Brain microvascular endothelial cell (primary cell): ENCODE measurements at regions not wholly inside any gene's neighbourhood (a gene's known extent, or its start where the extent isn't known, plus 50 kb on each side); places are given as distances from the start of the nearest gene placed in this dataset.

Experiments
- DNase-seq: peaks from one replicate; pipeline ENCODE4 v3.0.0-alpha.2; 2020
- H3K27ac ChIP-seq: fragments of 250-450 bp; sonication (Bioruptor Pico); 2 replicates; pipeline ENCODE4 v1.5.1; 2020; ENCODE audit warnings: mild to moderate bottlenecking, moderate library complexity
- H3K27me3 ChIP-seq: fragments of 250-450 bp; sonication (Bioruptor Pico); replicated peaks from 2 replicates; pipeline ENCODE4 v1.5.1; 2020; ENCODE audit warnings: mild to moderate bottlenecking
- H3K36me3 ChIP-seq: fragments of 250-450 bp; sonication (Bioruptor Pico); replicated peaks from 2 replicates; pipeline ENCODE4 v1.5.1; 2020; ENCODE audit warnings: mild to moderate bottlenecking
- H3K4me3 ChIP-seq: 2 replicates; pipeline ENCODE4 v1.5.1; 2011; ENCODE audit warnings: low read depth, mild to moderate bottlenecking, control low read depth, low read length, moderate library complexity
- CTCF ChIP-seq: IDR thresholded peaks from 2 replicates; pipeline ENCODE4 v1.5.1; 2011; ENCODE audit warnings: low read depth, mild to moderate bottlenecking, moderate library complexity, low read length, control low read depth, inconsistent platforms; ENCODE audit errors: missing control alignments
- in situ Hi-C: cut with HindIII; loops from 2 replicates; pipeline ENCODE4 v1.10.0; 2017; ENCODE audit warnings: low sequenced_read_pairs, low pct_ligation_motif_present

GRCh38 chr22:49660794-49661781, 166.6 kb downstream of the BRD1 start:
- Histone ChIP-seq H3K27me3 (no peaks in the 10 kb centered on the region), H3K36me3 (no peaks in the 10 kb centered on the region), H3K4me3 (no peak overlapping the region), H3K27ac (no peak overlapping the region)
- DNase-seq: no peak
- no peak for TF ChIP-seq CTCF
- in situ Hi-C loops: no loop called here

GRCh38 chr22:49660321-49660720, 167.4 kb downstream of the BRD1 start:
- no peak for DNase-seq
- in situ Hi-C loops: no loop called here
- Histone ChIP-seq H3K27ac (no peak overlapping the region), H3K27me3 (no peaks in the 10 kb centered on the region), H3K36me3 (no peaks in the 10 kb centered on the region), H3K4me3 (no peak overlapping the region)
- no peak for TF ChIP-seq CTCF

- in situ Hi-C loops: no loop called here
- H3K4me3 ChIP-seq: no peak overlapping the region
- no peak for TF ChIP-seq CTCF
- H3K36me3 ChIP-seq: no peaks in the 10 kb centered on the region
- DNase-seq: no peak
- H3K27me3 ChIP-seq: no peaks in the 10 kb centered on the region
- no peak overlapping the region for H3K27ac ChIP-seq
Measured at GRCh38 chr22:49659924-49660315, 167.8 kb downstream of the BRD1 start.

GRCh38 chr22:49659281-49659923, 168.3 kb downstream of the BRD1 start:
- Histone ChIP-seq H3K27me3 (no peaks in the 10 kb centered on the region), H3K27ac (no peak overlapping the region), H3K36me3 (no peaks in the 10 kb centered on the region), H3K4me3 (no peak overlapping the region)
- TF ChIP-seq CTCF: no peak
- no peak for DNase-seq
- in situ Hi-C loops: no loop called here

GRCh38 chr22:49658902-49659280, 168.8 kb downstream of the BRD1 start:
- no peak overlapping the region for H3K4me3 ChIP-seq
- TF ChIP-seq CTCF: no peak
- no peak for DNase-seq
- H3K36me3 ChIP-seq: no peaks in the 10 kb centered on the region
- in situ Hi-C loops: no loop called here
- no peaks in the 10 kb centered on the region for H3K27me3 ChIP-seq
- H3K27ac ChIP-seq: no peak overlapping the region
